GOT3 (cell line): ENCODE measurements at regions not wholly inside any gene's neighbourhood (a gene's known extent, or its start where the extent isn't known, plus 50 kb on each side); places are given as distances from the start of the nearest gene placed in this dataset.

Experiments used
- DNase-seq: peaks from one replicate; lab custom pipeline; 2025; ENCODE audit warnings: mixed read lengths; lab: John Stamatoyannopoulos, UW

DNA sequence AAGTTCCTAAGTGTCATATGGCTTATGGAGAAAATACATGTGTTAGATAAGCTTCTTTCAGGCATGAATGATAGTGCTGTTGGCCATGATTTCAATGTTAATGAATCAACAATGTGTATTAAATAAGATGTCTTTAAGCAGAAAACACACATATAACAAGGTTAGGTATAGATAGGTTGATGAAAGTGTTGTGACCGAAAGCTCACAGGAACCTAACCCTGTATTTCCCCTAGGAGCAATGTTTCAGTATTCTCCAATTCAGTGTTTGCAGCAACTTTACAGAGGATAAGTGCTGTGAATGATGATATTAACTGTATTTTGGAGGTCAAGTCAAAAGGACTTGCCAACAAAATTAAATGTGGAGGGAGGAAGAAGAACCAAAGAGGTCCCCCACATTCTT is 82.8 kb upstream of the PRDM11 start:
- DNase-seq: no peak

GRCh38 chr11:45067966-45068365 is 78.5 kb upstream of the PRDM11 start:
- DNase-seq: no peak

DNA sequence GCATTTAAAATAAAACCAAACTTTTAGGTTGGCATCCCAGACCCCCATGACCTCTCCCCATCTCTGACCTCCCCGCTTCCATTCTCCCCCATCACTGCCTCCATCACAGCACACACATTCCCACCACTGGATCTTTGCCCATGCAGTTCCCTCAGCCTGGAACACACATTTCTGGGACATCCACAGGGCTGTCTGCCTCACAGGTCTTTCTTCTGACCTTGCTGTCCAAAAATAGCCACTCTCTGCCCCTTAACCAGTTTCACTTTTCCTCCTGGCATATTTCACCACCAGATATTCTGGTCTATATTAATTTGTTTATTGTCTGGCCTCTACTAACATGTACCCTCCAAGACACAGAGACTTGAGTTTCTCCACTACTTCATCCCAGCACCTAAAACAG is 75.2 kb upstream of the PRDM11 start:
- no peak for DNase-seq

- DNase-seq: no peak
Measured at GRCh38 chr11:45073685-45074141, 72.7 kb upstream of the PRDM11 start.

DNA sequence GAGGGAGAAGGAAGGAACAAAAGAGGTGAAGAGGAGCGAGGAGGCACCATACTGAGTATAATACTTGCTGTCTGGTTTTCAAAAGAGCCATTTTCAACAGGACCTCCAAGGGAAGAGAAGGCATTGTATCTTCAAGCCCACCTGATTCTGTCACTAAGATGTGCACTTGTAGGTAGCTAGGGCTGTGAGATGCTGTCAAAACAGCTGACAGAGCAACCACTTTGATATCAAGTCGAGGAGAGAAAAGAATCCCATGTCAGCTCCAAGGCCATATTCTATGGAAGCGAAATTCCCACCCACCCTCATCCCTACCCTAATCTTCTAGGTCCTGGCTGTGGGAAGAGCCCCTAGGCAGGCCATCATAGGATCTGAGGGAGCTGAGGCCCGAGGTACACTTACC is 70.9 kb upstream of the PRDM11 start:
- DNase-seq: no peak

DNA sequence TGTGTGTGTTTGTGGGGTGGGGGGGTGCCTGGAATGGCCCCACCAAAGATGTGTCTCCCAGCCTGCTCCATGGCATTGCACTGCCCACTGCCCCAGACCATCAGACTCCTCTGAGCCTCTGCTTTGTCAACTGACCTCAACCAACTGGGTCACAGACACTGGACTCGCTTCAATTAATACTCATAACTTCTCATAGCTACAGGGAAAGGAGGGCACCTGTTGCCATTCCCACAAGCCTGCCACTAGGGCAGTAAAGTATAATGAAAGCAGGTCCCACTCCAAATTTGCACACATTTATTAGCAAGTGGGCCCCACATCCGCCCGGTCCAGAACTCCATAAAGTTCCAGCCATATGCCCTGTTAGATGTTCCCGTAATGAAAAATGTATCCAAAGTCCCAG is 70.5 kb upstream of the PRDM11 start:
- DNase-seq: no peak

GRCh38 chr11:45076761-45077160 is 69.7 kb upstream of the PRDM11 start:
- DNase-seq: no peak

- no peak for DNase-seq
Measured at GRCh38 chr11:45078236-45079074, 68.0 kb upstream of the PRDM11 start.

DNA sequence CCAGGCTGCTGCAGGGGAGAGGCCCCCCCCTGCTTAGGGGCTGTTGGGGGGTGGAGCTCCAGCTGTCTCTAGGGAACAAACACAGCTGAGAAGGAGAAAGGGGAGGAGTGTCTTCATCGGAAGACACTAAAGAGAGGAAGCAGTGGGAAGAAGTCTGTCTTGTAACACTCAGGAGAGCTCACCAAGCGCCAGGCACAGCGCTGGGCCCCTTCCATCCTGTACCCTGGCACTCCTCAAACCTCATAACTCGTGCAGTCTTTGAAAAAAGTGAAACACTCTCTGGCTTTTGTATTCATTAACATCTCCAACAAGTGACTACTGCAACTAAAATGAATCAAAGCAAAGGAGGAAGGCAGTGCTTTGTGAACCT is 67.4 kb upstream of the PRDM11 start:
- DNase-seq: no peak

- DNase-seq: no peak
Measured at GRCh38 chr11:45079567-45079942, 66.9 kb upstream of the PRDM11 start.

DNA sequence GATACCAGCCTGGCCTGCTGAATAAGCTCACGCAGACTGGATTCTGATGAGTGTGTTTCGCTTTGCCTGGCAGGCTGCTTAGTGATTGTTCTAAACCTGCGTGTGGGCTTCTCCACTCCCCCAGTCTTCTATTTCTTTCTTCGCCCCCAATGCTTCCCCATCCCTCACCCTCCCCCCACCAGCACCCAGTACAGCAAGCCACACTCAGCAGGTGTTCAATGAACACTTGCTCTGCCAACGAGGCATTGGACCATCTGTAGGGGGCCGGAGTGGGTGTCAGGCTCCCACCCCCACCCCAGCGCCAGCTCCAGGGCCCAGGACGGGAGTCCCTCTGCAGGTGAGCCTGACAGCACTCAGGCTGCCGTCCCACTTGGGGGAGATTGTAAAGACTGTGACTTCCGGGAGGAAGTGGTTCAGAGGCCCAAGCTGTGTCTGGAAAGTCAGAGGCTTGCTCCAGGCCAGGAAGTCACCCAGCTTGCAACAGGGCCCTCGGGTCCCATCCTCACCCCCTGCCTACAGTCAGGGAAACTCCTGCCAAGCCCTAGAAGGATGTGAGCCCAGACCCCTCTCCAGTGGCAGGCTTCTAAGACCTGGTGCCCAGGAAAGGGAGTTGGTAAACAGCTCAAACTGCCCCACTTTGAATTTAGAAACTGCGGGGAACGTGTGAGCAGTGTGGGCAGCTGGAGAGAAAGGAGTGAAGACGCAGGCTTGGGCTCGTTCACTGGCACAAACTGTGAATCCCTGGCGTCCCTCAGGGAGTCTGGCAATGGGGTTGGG is 66.3 kb upstream of the PRDM11 start:
- no peak for DNase-seq

DNA sequence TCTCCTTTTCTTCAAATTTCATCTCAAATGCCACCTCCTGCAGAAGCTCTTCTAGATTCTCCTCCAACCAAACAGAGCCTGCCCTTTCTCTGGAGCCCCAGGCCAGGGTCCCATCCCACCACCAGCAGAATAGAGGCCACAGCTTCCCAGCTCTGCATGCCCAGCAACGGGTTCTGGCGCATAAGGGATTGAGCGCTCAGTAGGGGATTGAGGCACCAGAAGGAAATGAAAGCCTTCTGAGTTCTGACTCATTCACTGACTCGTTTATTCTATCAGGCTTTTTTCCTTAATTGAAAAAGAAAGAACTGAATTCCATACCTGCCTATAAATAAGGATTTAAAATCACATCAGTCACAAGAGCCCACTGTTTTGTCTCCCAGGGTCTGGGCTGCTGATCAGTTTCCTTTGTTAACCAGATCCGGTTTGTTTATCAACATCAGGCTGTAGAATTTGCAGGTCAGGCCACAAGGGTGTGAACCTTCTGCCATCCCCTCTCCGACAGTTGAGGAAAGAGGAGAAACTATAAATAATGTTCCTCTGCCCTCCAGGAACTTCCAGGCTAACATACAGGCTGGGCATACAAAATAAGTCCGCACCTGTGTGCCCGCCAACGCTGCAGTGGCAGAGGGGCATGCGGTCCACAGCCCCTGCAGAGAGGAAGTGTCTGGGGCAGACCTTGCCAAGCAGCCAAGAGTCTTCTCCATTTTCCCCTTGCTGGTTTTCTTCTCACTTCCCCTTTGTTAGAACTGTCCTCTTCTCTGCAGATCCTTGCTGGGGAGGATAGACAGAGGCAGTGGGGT is 63.5 kb upstream of the PRDM11 start:
- no peak for DNase-seq

DNA sequence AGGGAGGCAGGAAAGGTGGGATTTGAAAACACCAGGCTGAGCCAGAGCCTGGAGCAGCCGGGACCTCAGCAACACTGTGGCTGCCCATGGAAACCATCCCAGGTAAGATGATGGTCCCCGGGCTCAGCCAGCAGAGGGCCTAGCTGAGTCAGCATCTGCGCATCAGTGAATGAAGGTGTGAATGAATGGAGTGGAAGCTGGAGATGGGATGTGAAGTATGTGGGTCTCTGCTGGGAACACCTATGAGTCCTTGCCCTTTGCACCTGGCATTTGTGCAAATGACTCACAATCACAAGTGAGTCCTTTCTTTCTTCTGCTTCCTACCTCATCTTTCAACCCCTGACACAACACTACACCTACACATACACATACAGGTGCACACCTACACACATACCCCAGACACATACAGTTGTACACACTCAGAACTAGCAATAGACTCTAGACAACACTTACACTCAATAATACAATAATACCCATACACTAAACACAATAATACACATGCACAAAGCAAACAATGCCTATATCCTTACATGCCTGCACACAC is 62.8 kb upstream of the PRDM11 start:
- no peak for DNase-seq

DNA sequence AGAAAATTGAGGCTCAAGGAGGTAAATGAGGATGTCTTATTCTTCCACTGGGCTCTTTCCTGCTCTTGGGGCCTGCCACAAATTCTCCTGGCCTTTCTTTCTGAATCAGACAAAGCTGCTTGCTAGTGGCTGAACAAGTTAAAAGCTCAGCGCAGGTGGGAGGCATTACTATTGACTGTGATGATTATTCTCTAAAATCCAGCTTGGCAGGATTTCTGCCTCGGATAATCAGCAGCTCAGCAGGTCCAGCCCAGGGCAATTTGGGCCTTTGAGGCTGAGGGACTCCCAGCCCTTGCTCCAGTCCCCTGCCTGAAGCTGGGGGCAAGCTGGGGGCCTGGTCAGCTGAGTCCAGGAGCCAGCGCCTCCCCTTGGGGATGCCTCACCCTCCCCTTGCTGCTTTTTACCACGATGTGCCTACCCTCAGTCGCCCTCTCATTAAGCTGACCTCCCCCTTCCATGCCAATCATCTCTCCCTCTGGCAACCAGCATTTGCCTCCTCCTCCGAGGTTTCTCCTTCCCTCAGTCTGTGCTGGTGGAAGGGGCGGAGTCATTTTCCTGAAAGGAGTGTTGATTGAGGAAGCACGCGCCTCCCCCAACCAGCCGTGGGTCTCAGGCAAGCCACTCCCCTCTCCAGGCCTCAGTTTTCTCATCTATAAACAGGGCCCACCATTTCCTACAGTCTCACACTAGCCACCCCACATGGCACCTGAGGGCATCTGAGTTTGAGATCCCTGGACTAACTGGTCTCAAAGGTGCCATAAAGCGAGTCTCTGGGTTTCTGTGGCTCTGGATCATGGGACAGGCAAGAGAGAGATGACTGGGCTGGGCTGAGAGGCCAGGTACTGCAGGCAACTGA is 60.6 kb upstream of the PRDM11 start:
- DNase-seq: no peak

DNA sequence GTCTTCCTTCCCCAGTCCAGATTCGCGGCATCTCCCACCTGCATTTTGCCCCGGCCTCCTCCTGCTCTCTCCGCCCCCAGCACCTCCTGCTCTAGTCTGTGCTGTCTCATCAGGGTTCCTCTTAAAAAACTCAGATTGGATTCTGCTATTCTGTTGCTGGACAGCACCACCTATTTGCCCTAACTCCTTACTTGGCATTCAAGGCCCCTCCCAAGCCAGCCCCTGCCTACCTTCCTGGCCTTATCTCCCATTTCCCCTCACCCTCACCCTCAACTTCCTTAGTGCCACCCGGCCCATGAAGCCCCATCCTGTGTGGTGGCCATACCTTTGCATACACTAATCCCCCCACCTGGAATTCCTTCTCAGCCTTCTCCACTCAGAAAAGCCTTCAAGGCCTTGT is 59.9 kb upstream of the PRDM11 start:
- DNase-seq: no peak

- no peak for DNase-seq
Measured at GRCh38 chr11:45087086-45087899, 59.1 kb upstream of the PRDM11 start.

- DNase-seq: no peak
Measured at GRCh38 chr11:45087900-45088160, 58.6 kb upstream of the PRDM11 start.

GRCh38 chr11:45089251-45089650 is 57.2 kb upstream of the PRDM11 start:
- no peak for DNase-seq

DNA sequence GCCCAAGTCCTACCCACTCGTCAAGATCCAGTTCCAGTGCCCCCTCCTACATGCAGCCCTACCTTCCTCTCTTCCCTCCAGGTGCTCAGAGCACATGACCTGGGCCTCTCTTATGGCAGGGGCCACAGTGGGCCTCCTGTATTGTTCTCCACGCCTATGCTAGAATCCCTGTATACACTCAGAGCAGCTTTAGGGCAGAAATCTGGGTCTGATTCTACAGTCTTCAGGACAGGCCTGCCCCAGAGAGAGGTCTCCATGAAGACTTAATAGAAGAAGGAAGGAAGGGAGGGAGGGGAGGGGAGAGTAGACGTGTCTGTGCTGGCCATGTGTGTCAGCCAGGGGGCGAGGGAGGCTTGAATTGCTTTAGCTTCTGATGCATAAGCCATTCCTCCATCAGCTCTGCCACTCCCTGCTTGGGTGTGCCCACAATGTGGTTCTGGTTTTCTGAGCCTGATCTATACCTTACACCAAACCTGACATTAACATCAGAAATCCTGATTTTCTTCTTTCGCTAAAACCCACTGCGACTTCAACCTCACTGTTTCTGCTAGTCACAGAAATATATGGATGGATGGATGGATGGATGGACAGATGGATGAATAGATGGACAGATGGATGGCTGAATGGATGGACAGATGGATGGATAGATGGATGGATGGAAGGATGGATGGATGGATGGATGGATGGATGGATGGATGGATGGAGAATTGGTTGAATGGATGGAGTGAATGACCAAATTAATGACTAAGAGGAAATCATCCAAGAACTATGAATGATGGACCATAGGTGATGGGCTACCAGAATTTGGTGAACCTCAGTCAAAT is 56.6 kb upstream of the PRDM11 start:
- DNase-seq: no peak

- no peak for DNase-seq
Measured at GRCh38 chr11:45090607-45091006, 55.8 kb upstream of the PRDM11 start.
